ENCODE measurements at regions not wholly inside any gene's neighbourhood (a gene's known extent, or its start where the extent isn't known, plus 50 kb on each side); places are given as distances from the start of the nearest gene placed in this dataset.

GRCh38 chr1:58041621-58042020 lies 504.9 kb downstream of the OMA1 start:
- H3K4me1 ChIP-seq, result no peaks in the 10 kb centered on the region

GRCh38 chr1:58038574-58038973 lies 508.0 kb downstream of the OMA1 start:
- Histone ChIP-seq H3K79me2 (no peaks in the 10 kb centered on the region), H2AFZ (no peak overlapping the region), H3K27ac (no peak overlapping the region), H3K4me3 (ENCODE audit: low read depth, low read length) (no peak overlapping the region), H3K4me2 (ENCODE audit: low read length) (no peak overlapping the region), H3K9me3 (ENCODE audit: control insufficient read depth, low read length) (no peaks in the 10 kb centered on the region), H3K4me1 (no peaks in the 10 kb centered on the region), H3K27me3 (ENCODE audit: control insufficient read depth, insufficient read depth, low read length) (no peaks in the 10 kb centered on the region), H3K36me3 (ENCODE audit: control insufficient read depth, insufficient read depth, low read length) (no peaks in the 10 kb centered on the region), H3K9ac (no peak overlapping the region)
- no peak for TF ChIP-seq CTCF (IDR thresholded peaks at IDR 0.05)

More at GRCh38 chr1:58041621-58042020, 504.9 kb downstream of the OMA1 start:
- H3K27ac ChIP-seq, result no peak overlapping the region
- no peaks in the 10 kb centered on the region for H3K27me3 ChIP-seq (ENCODE audit: control insufficient read depth, insufficient read depth, low read length)
- H3K9ac ChIP-seq, result no peak overlapping the region
- no peak overlapping the region for H2AFZ ChIP-seq
- TF ChIP-seq CTCF (IDR thresholded peaks at IDR 0.05), result no peak
- no peaks in the 10 kb centered on the region for H3K36me3 ChIP-seq (ENCODE audit: control insufficient read depth, insufficient read depth, low read length)
- H3K4me2 ChIP-seq (ENCODE audit: low read length), result no peak overlapping the region
- H3K9me3 ChIP-seq (ENCODE audit: control insufficient read depth, low read length), result no peaks in the 10 kb centered on the region
- no peaks in the 10 kb centered on the region for H3K79me2 ChIP-seq
- H3K4me3 ChIP-seq (ENCODE audit: low read depth, low read length), result no peak overlapping the region

GRCh38 chr1:58035523-58035922 lies 511.0 kb downstream of the OMA1 start:
- H3K9me3 ChIP-seq (ENCODE audit: control insufficient read depth, low read length), result no peaks in the 10 kb centered on the region
- H2AFZ ChIP-seq, result no peak overlapping the region
- no peaks in the 10 kb centered on the region for H3K36me3 ChIP-seq (ENCODE audit: control insufficient read depth, insufficient read depth, low read length)
- no peak overlapping the region for H3K4me2 ChIP-seq (ENCODE audit: low read length)
- H3K4me1 ChIP-seq, result no peaks in the 10 kb centered on the region
- H3K27ac ChIP-seq, result no peak overlapping the region
- TF ChIP-seq CTCF (IDR thresholded peaks at IDR 0.05), result no peak
- no peaks in the 10 kb centered on the region for H3K79me2 ChIP-seq
- no peak overlapping the region for H3K9ac ChIP-seq
- no peak overlapping the region for H3K4me3 ChIP-seq (ENCODE audit: low read depth, low read length)
- no peaks in the 10 kb centered on the region for H3K27me3 ChIP-seq (ENCODE audit: control insufficient read depth, insufficient read depth, low read length)

GRCh38 chr1:58033311-58033710 lies 513.2 kb downstream of the OMA1 start:
- no peak overlapping the region for H3K27ac ChIP-seq
- H3K27me3 ChIP-seq (ENCODE audit: control insufficient read depth, insufficient read depth, low read length), result no peaks in the 10 kb centered on the region
- no peak overlapping the region for H3K4me3 ChIP-seq (ENCODE audit: low read depth, low read length)
- no peaks in the 10 kb centered on the region for H3K9me3 ChIP-seq (ENCODE audit: control insufficient read depth, low read length)
- H3K9ac ChIP-seq, result no peak overlapping the region
- no peaks in the 10 kb centered on the region for H3K4me1 ChIP-seq
- no peak overlapping the region for H2AFZ ChIP-seq
- no peak overlapping the region for H3K4me2 ChIP-seq (ENCODE audit: low read length)
- no peaks in the 10 kb centered on the region for H3K79me2 ChIP-seq
- H3K36me3 ChIP-seq (ENCODE audit: control insufficient read depth, insufficient read depth, low read length), result no peaks in the 10 kb centered on the region
- no peak for TF ChIP-seq CTCF (IDR thresholded peaks at IDR 0.05)

- Histone ChIP-seq H3K9me3 (ENCODE audit: control insufficient read depth, low read length) (no peaks in the 10 kb centered on the region), H3K4me2 (ENCODE audit: low read length) (no peak overlapping the region), H3K27ac (no peak overlapping the region), H3K4me1 (no peaks in the 10 kb centered on the region), H3K36me3 (ENCODE audit: control insufficient read depth, insufficient read depth, low read length) (no peaks in the 10 kb centered on the region), H3K79me2 (no peaks in the 10 kb centered on the region), H3K9ac (no peak overlapping the region), H2AFZ (no peak overlapping the region), H3K4me3 (ENCODE audit: low read depth, low read length) (no peak overlapping the region), H3K27me3 (ENCODE audit: control insufficient read depth, insufficient read depth, low read length) (no peaks in the 10 kb centered on the region)
- TF ChIP-seq CTCF (IDR thresholded peaks at IDR 0.05), result no peak
These were observed 513.9 kb downstream of the OMA1 start for GRCh38 chr1:58032611-58033073.

Data from parathyroid adenoma (tissue), 2 donors.